GM18517 (cell line): ENCODE measurements at regions not wholly inside any gene's neighbourhood (a gene's known extent, or its start where the extent isn't known, plus 50 kb on each side); places are given as distances from the start of the nearest gene placed in this dataset.

Experiments
- ATAC-seq: cut with Tn5 transposase; IDR thresholded peaks from one replicate; pipeline ENCODE4 v1.9.1; 2021; ENCODE audit warnings: mild to moderate bottlenecking, moderate library complexity; ENCODE audit not compliant: unreplicated experiment

- no peak for ATAC-seq
Measured at GRCh38 chr13:22263185-22263584, 592.3 kb downstream of the FGF9 start.

GRCh38 chr13:22265563-22265962, 594.7 kb downstream of the FGF9 start:
- ATAC-seq: no peak

GRCh38 chr13:22270881-22271280, 600.0 kb downstream of the FGF9 start:
- ATAC-seq: no peak

- ATAC-seq: no peak
Measured at GRCh38 chr13:22271903-22272302, 601.0 kb downstream of the FGF9 start.

GRCh38 chr13:22275393-22275792, 604.5 kb downstream of the FGF9 start:
- ATAC-seq: no peak

GRCh38 chr13:22276616-22277015, 605.7 kb downstream of the FGF9 start:
- no peak for ATAC-seq

GRCh38 chr13:22278336-22278929, 607.6 kb downstream of the FGF9 start:
- peak; percentile 80 for ATAC-seq

GRCh38 chr13:22285867-22286266, 615.0 kb downstream of the FGF9 start:
- no peak for ATAC-seq

- no peak for ATAC-seq
Measured at GRCh38 chr13:22286338-22286737, 615.5 kb downstream of the FGF9 start.

GRCh38 chr13:22287343-22287920, 616.6 kb downstream of the FGF9 start:
- no peak for ATAC-seq

- no peak for ATAC-seq
Measured at GRCh38 chr13:22288496-22288895, 617.6 kb downstream of the FGF9 start.

- ATAC-seq: no peak
Measured at GRCh38 chr13:22289711-22290110, 618.8 kb downstream of the FGF9 start.

GRCh38 chr13:22298530-22298929, 627.7 kb downstream of the FGF9 start:
- ATAC-seq: no peak

GRCh38 chr13:22311734-22312404, 641.0 kb downstream of the FGF9 start:
- ATAC-seq: no peak

- no peak for ATAC-seq
Measured at GRCh38 chr13:22312405-22312803, 641.5 kb downstream of the FGF9 start.

- no peak for ATAC-seq
Measured at GRCh38 chr13:22316494-22317025, 645.7 kb downstream of the FGF9 start.

- ATAC-seq: no peak
Measured at GRCh38 chr13:22320991-22321390, 650.1 kb downstream of the FGF9 start.

- no peak for ATAC-seq
Measured at GRCh38 chr13:22325761-22326160, 654.9 kb downstream of the FGF9 start.

- no peak for ATAC-seq
Measured at GRCh38 chr13:22332416-22332815, 661.5 kb downstream of the FGF9 start.

- ATAC-seq: no peak
Measured at GRCh38 chr13:22336460-22336859, 665.6 kb downstream of the FGF9 start.

- no peak for ATAC-seq
Measured at GRCh38 chr13:22357132-22357531, 686.3 kb downstream of the FGF9 start.

GRCh38 chr13:22369090-22369489, 698.2 kb downstream of the FGF9 start:
- no peak for ATAC-seq
